Sigmoid colon (tissue), 6 donors: ENCODE measurements at regions not wholly inside any gene's neighbourhood (a gene's known extent, or its start where the extent isn't known, plus 50 kb on each side); places are given as distances from the start of the nearest gene placed in this dataset.
"Not testable (repeated sequence)": the region's sequence is repeated elsewhere in the genome, so short reads cannot be mapped to it uniquely, and the experiment has no call there.

Experiments
- DNase-seq: peaks from one replicate; pipeline ENCODE4 v3.0.0-alpha.2; 2019
- H3K27ac ChIP-seq, 4 donors: fragments of 200-600 bp; sonication (generic); one replicate each; pipeline ENCODE4 v1.5.1; 2016 to 2019; ENCODE audit warnings: mild to moderate bottlenecking in 1 of 4
- H3K27me3 ChIP-seq, 3 donors: fragments of 200-600 bp; sonication (generic); one replicate each; pipeline ENCODE4 v1.5.1; 2019; ENCODE audit warnings: mild to moderate bottlenecking in 1 of 3
- H3K36me3 ChIP-seq, 4 donors: fragments of 200-600 bp; sonication (generic); one replicate each; pipeline ENCODE4 v1.5.1; 2016 to 2019
- H3K4me1 ChIP-seq, 4 donors: fragments of 200-600 bp; sonication (generic); one replicate each; pipeline ENCODE4 v1.5.1; 2017 to 2019
- H3K4me3 ChIP-seq, 4 donors: fragments of 200-600 bp; sonication (generic); one replicate each; pipeline ENCODE4 v1.5.1; 2017 to 2019; ENCODE audit warnings: mild to moderate bottlenecking in 2 of 4, moderate library complexity in 1 of 4
- H3K9me3 ChIP-seq, 4 donors: fragments of 200-600 bp in 3 of 4; sonication (generic) in 3 of 4; one replicate each; pipeline versions ENCODE4 v1.5.1 to v1.6.1; 2013 to 2019
- EP300 ChIP-seq, 4 donors: sonication (generic); formaldehyde crosslinking; IDR thresholded peaks; one replicate each; pipeline ENCODE4 v1.6.1; 2017; ENCODE audit warnings: antibody characterized with exemption in 4 of 4
- POLR2A ChIP-seq, 2 donors: fragments of 450-650 bp; IDR thresholded peaks; one replicate each; pipeline ENCODE4 v1.6.1; 2016; ENCODE audit warnings: antibody characterized with exemption in 2 of 2, mild to moderate bottlenecking in 2 of 2, moderate library complexity in 2 of 2
- POLR2AphosphoS5 ChIP-seq, 4 donors: sonication (generic); formaldehyde crosslinking; IDR thresholded peaks; one replicate each; pipeline ENCODE4 v1.6.1; 2017; ENCODE audit warnings: antibody characterized with exemption in 4 of 4
- WGBS, 2 donors: extraction: QIAGEN DNeasy Blood & Tissue Kit; methylation state at CpG; one replicate each; pipeline ENCODE4 v1.1.7; 2013; 5-methylcytosine and 5-hydroxymethylcytosine counted together
- intact Hi-C: fragments of 100-400 bp; cut with DNase I; formaldehyde crosslinking; loops from one replicate; pipeline ENCODE4 v1.15.1; 2023
- TF ChIP-seq, protein P1 (sequence below), 4 experiments: fragments of 450-650 bp in 3 of 4; fragments of 200-600 bp in 1 of 4; IDR thresholded peaks; one replicate each; pipeline ENCODE4 v1.5.1; 2016 to 2019; ENCODE audit warnings: antibody characterized with exemption in 4 of 4, mild to moderate bottlenecking in 3 of 4, moderate library complexity in 2 of 4
- donor health status: healthy with polysubstance abuse.
- donor health status: healthy.

DNA sequence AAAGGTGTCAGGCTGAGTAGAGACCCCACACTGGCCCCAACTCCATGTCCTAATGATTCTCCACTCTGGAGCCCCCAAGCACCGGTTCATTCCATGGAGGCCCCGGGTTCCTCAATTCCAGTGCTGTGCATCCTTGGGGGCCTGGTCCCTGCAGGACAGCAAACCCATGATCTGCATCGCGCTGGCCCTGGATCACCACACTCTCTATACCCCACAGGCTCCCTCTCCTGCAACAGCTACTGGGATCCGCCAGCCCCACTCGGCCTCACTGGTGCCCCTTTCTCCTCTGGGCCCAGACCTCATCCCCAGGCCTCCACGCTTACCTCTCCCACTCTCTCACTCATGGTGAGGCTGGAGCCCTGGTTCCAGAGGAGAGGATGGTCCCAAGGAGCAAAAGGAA, 68.6 kb upstream of the TUBA3E start:
- DNase-seq, H3K9me3 ChIP-seq, H3K27me3 ChIP-seq, H3K4me3 ChIP-seq, H3K36me3 ChIP-seq, H3K4me1 ChIP-seq, intact Hi-C loops, H3K27ac ChIP-seq: not testable (repeated sequence)
- WGBS, 2 donors: 92 to 94% methylated on average over 7 of the region's 7 CpGs

DNA sequence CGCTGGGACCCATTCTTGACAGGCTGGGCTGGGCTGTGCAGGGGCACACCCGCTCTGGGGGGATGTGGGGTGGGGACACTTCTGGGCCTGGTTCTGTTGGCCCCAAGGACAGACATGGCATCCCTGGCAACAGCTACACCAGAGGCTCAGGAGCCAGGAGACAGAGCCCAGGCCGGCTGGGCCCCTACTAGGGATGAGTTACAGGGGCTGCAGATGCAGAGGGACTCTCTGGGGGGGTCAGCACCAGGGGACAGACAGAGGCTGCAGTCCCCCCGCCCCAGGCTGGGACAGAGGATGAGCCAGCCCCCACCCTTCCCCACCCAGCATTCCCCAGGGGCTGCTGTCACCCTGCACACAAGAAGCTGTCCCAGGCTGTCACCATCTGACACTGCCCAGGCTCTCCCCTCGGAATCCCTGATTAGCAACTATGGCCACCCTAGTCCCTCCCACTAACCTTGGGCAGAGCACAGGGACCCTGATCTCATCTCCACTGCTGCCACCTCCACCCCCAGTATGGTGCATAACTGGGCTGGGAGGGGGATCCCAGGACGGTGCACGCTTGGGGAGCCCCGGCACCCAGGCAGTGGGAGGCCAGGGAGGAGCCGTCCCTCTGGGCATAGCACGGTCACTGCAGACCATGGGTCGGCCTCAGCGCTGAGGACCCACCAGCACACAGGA, 67.5 kb upstream of the TUBA3E start:
- WGBS, 2 donors: 88 to 92% methylated on average over 11 of the region's 12 CpGs
- H3K9me3 ChIP-seq, H3K4me1 ChIP-seq, DNase-seq, H3K27ac ChIP-seq, intact Hi-C loops, H3K36me3 ChIP-seq, H3K4me3 ChIP-seq, H3K27me3 ChIP-seq: not testable (repeated sequence)

DNA sequence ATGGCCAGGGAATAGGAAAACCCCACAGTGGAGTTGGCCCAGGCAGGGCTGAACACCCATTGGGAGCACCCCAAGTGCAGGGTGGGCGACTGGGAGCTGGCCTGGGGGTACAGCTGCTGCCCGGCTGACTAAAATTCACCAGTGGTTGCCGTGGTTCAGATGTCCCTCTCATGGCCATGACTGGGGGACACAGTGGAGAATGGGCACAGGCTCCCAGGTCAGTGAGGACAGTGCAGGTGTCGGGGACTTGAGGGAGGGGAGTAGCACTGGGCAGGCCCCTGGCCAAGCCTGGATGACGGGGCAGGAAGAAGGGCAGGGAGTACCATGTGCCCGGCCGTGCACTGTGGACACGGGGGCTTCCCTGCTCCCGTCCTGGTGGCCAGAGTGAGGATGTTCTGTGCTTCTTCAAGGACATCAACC, 66.7 kb upstream of the TUBA3E start:
- not testable (repeated sequence) for DNase-seq

DNA sequence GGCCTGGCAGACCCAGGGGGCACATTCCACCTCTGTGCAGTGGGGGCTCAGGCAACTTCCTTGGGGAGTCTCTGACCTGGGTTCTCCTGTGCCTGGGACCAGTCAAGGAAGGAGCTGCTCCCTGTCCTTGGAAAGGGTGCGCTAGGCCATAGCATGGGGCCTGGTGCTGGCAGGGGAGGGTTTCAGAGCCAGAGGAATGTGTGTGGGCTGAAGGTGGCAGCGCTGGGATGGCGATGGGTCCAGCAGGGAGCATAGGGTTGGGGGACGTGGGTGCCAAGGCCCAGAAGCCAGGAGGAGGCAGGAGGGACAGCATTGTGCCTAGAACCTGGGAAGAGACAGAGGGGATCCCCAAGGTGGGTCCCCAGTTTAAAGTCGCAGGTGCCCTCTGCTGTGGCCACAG, 66.3 kb upstream of the TUBA3E start:
- peaks cover 0 to 1% (median 0%) of the 10 kb centered on the region in 3 donors for H3K27me3 ChIP-seq
- H3K4me3 ChIP-seq: no peak overlapping the region
- H3K27ac ChIP-seq: no peak overlapping the region
- no peaks in the 10 kb centered on the region for H3K36me3 ChIP-seq
- TF ChIP-seq, protein P1, sequence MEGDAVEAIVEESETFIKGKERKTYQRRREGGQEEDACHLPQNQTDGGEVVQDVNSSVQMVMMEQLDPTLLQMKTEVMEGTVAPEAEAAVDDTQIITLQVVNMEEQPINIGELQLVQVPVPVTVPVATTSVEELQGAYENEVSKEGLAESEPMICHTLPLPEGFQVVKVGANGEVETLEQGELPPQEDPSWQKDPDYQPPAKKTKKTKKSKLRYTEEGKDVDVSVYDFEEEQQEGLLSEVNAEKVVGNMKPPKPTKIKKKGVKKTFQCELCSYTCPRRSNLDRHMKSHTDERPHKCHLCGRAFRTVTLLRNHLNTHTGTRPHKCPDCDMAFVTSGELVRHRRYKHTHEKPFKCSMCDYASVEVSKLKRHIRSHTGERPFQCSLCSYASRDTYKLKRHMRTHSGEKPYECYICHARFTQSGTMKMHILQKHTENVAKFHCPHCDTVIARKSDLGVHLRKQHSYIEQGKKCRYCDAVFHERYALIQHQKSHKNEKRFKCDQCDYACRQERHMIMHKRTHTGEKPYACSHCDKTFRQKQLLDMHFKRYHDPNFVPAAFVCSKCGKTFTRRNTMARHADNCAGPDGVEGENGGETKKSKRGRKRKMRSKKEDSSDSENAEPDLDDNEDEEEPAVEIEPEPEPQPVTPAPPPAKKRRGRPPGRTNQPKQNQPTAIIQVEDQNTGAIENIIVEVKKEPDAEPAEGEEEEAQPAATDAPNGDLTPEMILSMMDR (IDR thresholded peaks at IDR 0.05): no peak
- TF ChIP-seq POLR2AphosphoS5 (IDR thresholded peaks at IDR 0.05) (no peak), POLR2A (IDR thresholded peaks at IDR 0.05) (no peak), EP300 (IDR thresholded peaks at IDR 0.05) (no peak)
- no peaks in the 10 kb centered on the region for H3K4me1 ChIP-seq
- no peaks in the 10 kb centered on the region for H3K9me3 ChIP-seq
- WGBS, 2 donors: 87 to 90% methylated on average over 5 of the region's 5 CpGs
- intact Hi-C loops: no loop called here
- DNase-seq: no peak

More for the DNA sequence above, 66.7 kb upstream of the TUBA3E start:
- H3K4me1 ChIP-seq, intact Hi-C loops, H3K4me3 ChIP-seq, H3K9me3 ChIP-seq, H3K27ac ChIP-seq, H3K27me3 ChIP-seq, H3K36me3 ChIP-seq: not testable (repeated sequence)
- 92 to 94% methylated on average over 9 of the region's 9 CpGs for WGBS, 2 donors

DNA sequence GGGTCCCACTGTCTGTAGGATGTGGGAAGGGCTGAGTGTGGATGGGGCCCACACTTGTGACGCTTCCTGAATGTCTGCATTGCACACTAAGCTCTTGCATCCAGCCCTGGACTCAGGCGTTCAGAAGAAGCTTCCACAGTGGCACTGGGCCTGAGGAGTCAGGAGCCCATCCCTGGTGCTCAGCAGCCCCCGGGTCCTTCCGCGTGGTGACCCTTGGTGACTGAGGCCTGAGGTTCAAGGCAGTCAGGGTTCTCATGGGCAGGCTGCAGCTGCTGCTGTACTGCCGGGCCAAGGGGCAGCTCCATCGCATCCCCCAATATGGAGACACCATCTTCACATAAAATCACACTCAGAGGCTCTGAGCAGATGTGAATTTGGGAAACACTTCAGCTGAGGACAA, 65.8 kb upstream of the TUBA3E start:
- TF ChIP-seq EP300 (IDR thresholded peaks at IDR 0.05): no peak
- no peak for TF ChIP-seq POLR2AphosphoS5 (IDR thresholded peaks at IDR 0.05)
- no peak for TF ChIP-seq POLR2A (IDR thresholded peaks at IDR 0.05)
- TF ChIP-seq, protein P1 (IDR thresholded peaks at IDR 0.05): no peak

DNA sequence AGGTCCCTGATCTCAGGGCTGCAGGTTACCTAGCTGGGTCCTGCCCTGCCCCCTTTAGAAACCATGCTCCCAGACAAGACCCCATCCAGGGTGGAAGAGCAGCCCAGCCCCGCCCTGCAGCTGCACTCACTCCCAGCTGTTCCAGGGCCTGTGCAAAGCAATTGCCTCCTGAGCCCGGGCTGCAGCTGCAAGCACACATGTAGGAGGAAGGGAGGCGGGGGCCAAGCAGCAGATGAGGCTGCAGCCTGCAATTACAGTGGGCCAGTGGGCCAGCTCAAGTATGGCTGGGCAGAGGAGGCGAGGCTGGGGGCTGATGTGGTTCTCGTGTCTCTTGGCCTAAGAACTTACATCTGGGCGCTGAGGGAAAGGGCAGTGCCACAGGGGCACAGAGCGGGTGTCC, 65.4 kb upstream of the TUBA3E start:
- DNase-seq: no peak
- intact Hi-C loops: no loop called here
- H3K27ac ChIP-seq: no peak overlapping the region
- H3K27me3 ChIP-seq: peaks cover 0 to 7% (median 0%) of the 10 kb centered on the region in 3 donors
- 73 to 82% methylated on average over 7 of the region's 7 CpGs for WGBS, 2 donors
- no peak overlapping the region for H3K4me3 ChIP-seq
- TF ChIP-seq EP300 (IDR thresholded peaks at IDR 0.05) (no peak), POLR2AphosphoS5 (IDR thresholded peaks at IDR 0.05) (no peak), POLR2A (IDR thresholded peaks at IDR 0.05) (no peak)
- TF ChIP-seq, protein P1 (IDR thresholded peaks at IDR 0.05): no peak
- H3K9me3 ChIP-seq: no peaks in the 10 kb centered on the region
- no peaks in the 10 kb centered on the region for H3K4me1 ChIP-seq
- no peaks in the 10 kb centered on the region for H3K36me3 ChIP-seq

More for the DNA sequence above, 65.8 kb upstream of the TUBA3E start:
- Histone ChIP-seq H3K9me3 (no peaks in the 10 kb centered on the region), H3K4me1 (no peaks in the 10 kb centered on the region), H3K27me3 (peaks cover 0 to 6% (median 0%) of the 10 kb centered on the region in 3 donors), H3K4me3 (no peak overlapping the region), H3K27ac (no peak overlapping the region), H3K36me3 (no peaks in the 10 kb centered on the region)
- intact Hi-C loops: no loop called here
- DNase-seq: no peak
- 87 to 93% methylated on average over 7 of the region's 7 CpGs for WGBS, 2 donors
